Esophagus muscularis mucosa (tissue), 3 donors: ENCODE measurements at regions not wholly inside any gene's neighbourhood (a gene's known extent, or its start where the extent isn't known, plus 50 kb on each side); places are given as distances from the start of the nearest gene placed in this dataset.

Source experiments
- POLR2A ChIP-seq: fragments of 450-650 bp; IDR thresholded peaks from one replicate; pipeline ENCODE4 v1.6.1; 2017; ENCODE audit warnings: antibody characterized with exemption, moderate library complexity, mild to moderate bottlenecking, low read depth
- POLR2AphosphoS5 ChIP-seq, 2 donors: sonication (generic); formaldehyde crosslinking; IDR thresholded peaks; one replicate each; pipeline ENCODE4 v1.6.1; 2017; ENCODE audit warnings: antibody characterized with exemption in 2 of 2
- TF ChIP-seq, protein P1 (sequence below), 3 experiments: fragments of 200-600 bp in 2 of 3; fragments of 450-650 bp in 1 of 3; sonication (generic) in 2 of 3; IDR thresholded peaks; one replicate each; pipeline ENCODE4 v1.5.1; 2017 to 2019; ENCODE audit warnings: antibody characterized with exemption in 3 of 3, mild to moderate bottlenecking in 2 of 3, moderate library complexity in 1 of 3

DNA sequence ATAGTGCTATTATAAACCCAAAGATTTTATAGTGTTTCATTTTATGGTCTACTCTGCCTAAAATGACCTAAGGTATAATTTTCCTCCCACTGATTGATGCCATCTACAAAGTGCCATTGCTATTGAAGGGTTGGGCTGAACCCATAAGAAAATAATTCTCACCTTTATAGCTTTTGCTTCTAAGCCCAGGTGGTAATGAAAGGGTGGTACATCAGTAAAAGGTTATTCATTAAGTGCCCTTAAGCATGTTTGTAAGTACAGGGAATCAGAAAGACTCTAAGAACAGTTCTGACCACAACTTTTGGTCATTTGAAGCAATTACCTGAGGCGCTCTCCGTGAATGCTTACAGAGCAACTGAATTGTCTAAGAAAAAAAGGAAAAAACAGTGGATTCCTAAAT, 1247.3 kb downstream of the NXPH1 start:
- TF ChIP-seq POLR2A (no peak), POLR2AphosphoS5 (IDR thresholded peaks at IDR 0.05) (no peak)
- TF ChIP-seq, protein P1, sequence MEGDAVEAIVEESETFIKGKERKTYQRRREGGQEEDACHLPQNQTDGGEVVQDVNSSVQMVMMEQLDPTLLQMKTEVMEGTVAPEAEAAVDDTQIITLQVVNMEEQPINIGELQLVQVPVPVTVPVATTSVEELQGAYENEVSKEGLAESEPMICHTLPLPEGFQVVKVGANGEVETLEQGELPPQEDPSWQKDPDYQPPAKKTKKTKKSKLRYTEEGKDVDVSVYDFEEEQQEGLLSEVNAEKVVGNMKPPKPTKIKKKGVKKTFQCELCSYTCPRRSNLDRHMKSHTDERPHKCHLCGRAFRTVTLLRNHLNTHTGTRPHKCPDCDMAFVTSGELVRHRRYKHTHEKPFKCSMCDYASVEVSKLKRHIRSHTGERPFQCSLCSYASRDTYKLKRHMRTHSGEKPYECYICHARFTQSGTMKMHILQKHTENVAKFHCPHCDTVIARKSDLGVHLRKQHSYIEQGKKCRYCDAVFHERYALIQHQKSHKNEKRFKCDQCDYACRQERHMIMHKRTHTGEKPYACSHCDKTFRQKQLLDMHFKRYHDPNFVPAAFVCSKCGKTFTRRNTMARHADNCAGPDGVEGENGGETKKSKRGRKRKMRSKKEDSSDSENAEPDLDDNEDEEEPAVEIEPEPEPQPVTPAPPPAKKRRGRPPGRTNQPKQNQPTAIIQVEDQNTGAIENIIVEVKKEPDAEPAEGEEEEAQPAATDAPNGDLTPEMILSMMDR (IDR thresholded peaks at IDR 0.05) = no peak
